G401 (cell line): ENCODE measurements at regions not wholly inside any gene's neighbourhood (a gene's known extent, or its start where the extent isn't known, plus 50 kb on each side); places are given as distances from the start of the nearest gene placed in this dataset.
"Not testable (repeated sequence)": the region's sequence is repeated elsewhere in the genome, so short reads cannot be mapped to it uniquely, and the experiment has no call there.

Experiments used
- DNase-seq: peaks from one replicate; pipeline ENCODE4 v3.0.0-alpha.2; 2015; ENCODE audit warnings: low spot score
- in situ Hi-C: cut with HindIII; loops from 2 replicates; pipeline ENCODE4 v1.10.0; 2016; ENCODE audit warnings: low sequenced_read_pairs, mixed read lengths

DNA sequence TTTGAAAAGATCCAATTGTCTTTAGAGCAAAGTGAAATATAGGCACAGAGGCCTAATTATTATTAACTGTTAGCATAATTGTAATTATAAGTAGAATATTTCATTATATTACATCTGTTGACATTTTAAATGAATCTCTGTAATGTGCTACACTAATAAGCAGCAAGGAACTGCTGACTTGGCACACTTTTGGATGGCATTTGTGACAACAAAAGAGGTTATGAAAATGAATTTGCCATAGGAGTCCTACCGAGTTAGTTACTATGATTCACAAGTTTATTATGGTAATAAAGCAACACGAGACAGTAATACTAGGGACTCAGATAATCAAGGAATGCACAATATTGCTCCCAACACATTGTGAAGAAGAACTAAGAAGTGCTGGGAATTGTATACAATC lies 213.8 kb upstream of the PCDH9 start:
- no peak for DNase-seq
- in situ Hi-C loops, result no loop called here

DNA sequence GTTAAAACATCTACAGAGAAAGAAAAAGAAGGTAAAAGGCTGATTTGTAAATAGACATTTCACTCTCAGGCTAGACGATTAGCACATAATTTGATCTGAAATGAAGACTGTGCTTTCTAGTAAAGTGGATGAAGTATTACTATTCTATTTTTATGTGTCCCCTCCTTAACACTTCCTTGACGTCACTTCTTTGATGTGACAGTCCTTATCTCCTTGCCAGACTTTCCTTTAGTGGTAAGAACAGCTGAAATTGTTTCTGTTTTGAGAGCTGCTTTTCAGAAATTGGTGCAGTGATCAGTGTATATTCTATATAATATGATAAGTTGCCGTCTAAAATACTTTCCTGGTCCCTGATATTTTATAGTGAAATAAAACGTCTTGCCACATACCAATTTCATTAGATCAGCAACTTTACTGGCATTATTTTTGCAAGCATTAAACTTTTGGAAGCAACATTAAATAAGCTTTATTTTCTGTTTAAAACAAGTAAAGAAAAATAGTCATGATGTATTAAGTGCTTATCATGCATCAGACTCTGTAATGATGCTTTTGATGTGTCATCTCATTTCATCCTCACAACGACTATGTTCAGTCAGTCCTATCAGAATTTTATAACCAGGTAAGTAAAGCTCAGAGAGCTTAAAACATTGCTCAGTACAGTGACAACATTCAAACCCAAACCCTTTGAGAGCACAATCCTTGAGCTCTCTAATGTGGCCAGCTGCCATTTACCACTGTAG lies 210.3 kb upstream of the PCDH9 start:
- in situ Hi-C loops, result no loop called here

GRCh38 chr13:67439365-67439764 lies 209.2 kb upstream of the PCDH9 start:
- in situ Hi-C loops, result no loop called here
- DNase-seq, result no peak

More for the DNA sequence above, 210.3 kb upstream of the PCDH9 start:
- DNase-seq, result no peak

DNA sequence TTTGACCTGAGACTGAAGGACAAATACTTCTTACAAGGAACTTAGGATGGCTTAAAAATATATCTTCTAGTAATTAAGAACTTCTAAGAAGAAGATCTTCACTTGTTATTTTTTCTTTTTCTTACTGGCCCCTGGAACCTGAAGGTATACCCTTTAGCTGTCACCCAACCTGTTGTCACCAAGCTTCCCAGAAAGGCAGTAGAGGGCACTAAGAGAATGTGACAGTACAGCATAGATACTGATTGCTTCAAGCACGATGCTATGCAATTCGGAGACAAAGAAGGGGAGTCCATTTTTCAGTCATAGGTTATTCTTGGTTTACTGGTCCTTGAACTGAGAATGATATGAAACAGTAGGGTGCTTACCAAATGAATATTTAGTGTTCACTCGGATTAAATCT lies 208.3 kb upstream of the PCDH9 start:
- in situ Hi-C loops, result no loop called here
- DNase-seq, result no peak

GRCh38 chr13:67437244-67437643 lies 207.1 kb upstream of the PCDH9 start:
- in situ Hi-C loops, result no loop called here

GRCh38 chr13:67421475-67421874 lies 191.3 kb upstream of the PCDH9 start:
- in situ Hi-C loops, result no loop called here

More at GRCh38 chr13:67437244-67437643, 207.1 kb upstream of the PCDH9 start:
- DNase-seq, result no peak

DNA sequence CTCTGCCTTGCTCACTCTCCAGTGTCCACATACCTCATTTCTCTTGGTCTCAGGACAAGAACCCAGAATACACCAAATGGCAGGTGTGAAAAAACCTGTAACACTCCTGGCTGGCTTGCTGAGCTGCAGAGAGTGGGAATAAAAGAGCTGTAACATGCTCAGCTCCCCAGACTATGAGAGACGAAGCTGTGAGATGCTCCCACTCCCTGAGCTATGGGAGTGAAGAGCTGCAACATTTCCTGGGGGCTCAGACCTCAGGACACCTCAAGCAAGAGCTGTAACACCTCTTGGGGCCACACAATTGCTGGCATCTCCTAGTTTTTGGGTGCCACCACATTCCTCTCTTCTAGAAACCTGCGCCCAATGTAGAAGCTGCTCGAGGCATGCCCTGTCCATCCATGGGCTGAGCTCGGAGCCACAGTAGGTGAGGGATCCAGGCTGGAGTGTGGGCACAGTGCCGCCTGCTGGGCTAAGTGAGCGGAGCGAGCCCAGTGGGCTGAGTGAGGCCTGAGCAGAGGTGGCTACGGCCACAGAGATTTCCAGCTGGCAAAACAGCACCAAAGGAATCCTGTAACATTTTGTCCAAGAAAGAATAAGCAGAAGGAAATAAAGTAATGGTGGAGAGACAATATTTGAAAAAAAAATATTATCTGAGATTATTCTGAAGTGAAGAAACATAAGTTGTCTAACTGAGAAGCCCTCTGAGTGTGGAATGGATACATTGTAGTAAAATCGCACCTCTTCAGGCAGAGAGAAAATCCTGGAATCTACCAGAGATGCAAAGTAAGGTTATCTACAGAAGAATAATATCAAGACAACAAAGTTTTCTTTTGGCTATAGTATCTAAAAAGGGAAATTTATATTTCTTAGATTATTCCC lies 186.2 kb upstream of the PCDH9 start:
- in situ Hi-C loops, result no loop called here

More at GRCh38 chr13:67421475-67421874, 191.3 kb upstream of the PCDH9 start:
- no peak for DNase-seq

GRCh38 chr13:67410645-67411044 lies 180.5 kb upstream of the PCDH9 start:
- no peak for DNase-seq
- in situ Hi-C loops, result no loop called here

More for the DNA sequence above, 186.2 kb upstream of the PCDH9 start:
- DNase-seq, result no peak

DNA sequence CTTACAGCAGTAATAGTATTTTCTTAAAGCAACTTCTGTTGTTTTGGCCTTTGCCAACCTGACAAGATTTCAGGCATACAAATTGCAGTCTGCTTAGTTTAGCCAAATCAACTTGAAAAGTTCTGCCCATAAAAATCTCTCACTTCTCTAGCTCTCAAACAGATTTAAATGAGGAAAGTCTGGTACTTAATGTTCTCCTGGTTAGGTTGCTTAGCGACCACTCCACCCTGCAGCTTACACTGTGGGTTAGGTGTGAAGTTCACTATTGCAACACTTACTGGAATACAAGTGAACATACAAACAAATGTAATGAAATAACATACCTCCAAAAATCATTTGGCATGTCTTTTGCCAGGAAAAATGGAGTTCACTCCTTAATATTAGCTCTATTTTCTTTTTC lies 178.7 kb upstream of the PCDH9 start:
- DNase-seq, result no peak
- in situ Hi-C loops, result no loop called here

GRCh38 chr13:67402546-67402945 lies 172.4 kb upstream of the PCDH9 start:
- in situ Hi-C loops, result no loop called here
- no peak for DNase-seq

- DNase-seq, result no peak
Observed at GRCh38 chr13:67395577-67395976, 165.4 kb upstream of the PCDH9 start.

GRCh38 chr13:67392014-67392413 lies 161.9 kb upstream of the PCDH9 start:
- in situ Hi-C loops, result no loop called here

More at GRCh38 chr13:67395577-67395976, 165.4 kb upstream of the PCDH9 start:
- in situ Hi-C loops, result no loop called here

GRCh38 chr13:67390462-67391086 lies 160.4 kb upstream of the PCDH9 start:
- in situ Hi-C loops, result no loop called here
- no peak for DNase-seq

More at GRCh38 chr13:67392014-67392413, 161.9 kb upstream of the PCDH9 start:
- DNase-seq, result no peak

GRCh38 chr13:67389171-67389570 lies 159.0 kb upstream of the PCDH9 start:
- in situ Hi-C loops, result no loop called here
- no peak for DNase-seq

- DNase-seq, in situ Hi-C loops: not testable (repeated sequence)
Observed at GRCh38 chr13:67383109-67383757, 153.1 kb upstream of the PCDH9 start.

DNA sequence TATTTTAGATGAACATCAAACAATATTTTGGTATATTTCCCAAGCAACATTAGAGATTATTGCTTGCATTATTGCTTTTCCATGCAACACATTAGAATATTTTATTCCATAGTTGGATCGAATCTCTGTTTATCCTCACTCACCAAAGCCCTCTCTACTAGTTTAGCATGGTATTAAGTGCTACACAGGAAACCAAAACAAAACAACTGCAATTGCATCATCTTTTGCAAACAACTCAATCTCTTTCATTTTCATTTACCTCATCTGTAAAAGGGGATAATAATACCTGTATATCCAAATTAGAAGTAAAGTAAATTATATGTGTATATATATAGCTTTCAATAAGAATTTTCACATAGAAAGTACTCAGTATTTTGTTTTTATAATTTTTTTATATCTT lies 147.8 kb upstream of the PCDH9 start:
- in situ Hi-C loops, result no loop called here
- DNase-seq, result no peak

GRCh38 chr13:67374391-67374790 lies 144.3 kb upstream of the PCDH9 start:
- no peak for DNase-seq
- in situ Hi-C loops, result no loop called here

DNA sequence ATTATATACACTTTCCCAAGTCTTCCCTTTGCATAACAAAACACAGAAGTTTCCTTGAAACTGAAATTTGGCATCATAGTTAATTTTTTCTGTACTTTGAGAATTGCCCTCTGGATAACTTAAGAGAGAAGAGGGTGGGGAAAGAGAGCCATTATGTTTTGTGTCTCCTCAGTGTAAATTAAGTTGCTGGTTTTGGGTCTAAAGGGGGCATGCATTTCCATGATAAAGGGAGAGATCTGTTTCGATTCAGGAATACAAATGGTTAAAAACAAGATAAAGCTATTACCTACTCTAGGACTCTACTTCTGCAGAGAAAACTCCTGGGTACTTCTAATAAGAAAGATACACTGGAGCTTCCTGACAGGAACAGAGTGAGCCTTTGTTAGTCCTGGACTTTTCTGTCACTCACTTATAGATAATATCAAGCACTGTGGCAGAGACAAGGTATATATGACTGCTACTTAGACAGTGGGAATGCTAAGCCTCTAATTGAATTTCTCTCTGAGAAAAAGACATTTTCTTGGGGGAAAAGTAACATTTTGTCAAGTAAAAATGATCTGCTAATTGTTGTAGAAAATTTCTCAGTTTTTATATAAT lies 142.8 kb upstream of the PCDH9 start:
- in situ Hi-C loops, result no loop called here
- no peak for DNase-seq
